H9 (cell line): ENCODE measurements at regions not wholly inside any gene's neighbourhood (a gene's known extent, or its start where the extent isn't known, plus 50 kb on each side); places are given as distances from the start of the nearest gene placed in this dataset.

Experiments
- DNase-seq: peaks from one replicate; pipeline ENCODE4 v3.0.0-alpha.2; 2017
- H2AFZ ChIP-seq: one replicate; pipeline ENCODE4 v1.6.1; 2013; ENCODE audit warnings: mild to moderate bottlenecking, low read length, control low read depth, moderate library complexity
- H2AK5ac ChIP-seq: 2 replicates; pipeline ENCODE4 v1.6.1; 2013; ENCODE audit warnings: low read length, control low read depth, mixed read lengths; ENCODE audit not compliant: insufficient read length
- H2BK120ac ChIP-seq: one replicate; pipeline ENCODE4 v1.6.1; 2013; ENCODE audit warnings: low read depth, mild to moderate bottlenecking, low read length, control low read depth, inconsistent platforms; ENCODE audit not compliant: poor library complexity, severe bottlenecking
- H2BK12ac ChIP-seq: 2 replicates; pipeline ENCODE4 v1.6.1; 2013; ENCODE audit warnings: low read length, control low read depth, mixed read lengths, low read depth; ENCODE audit not compliant: insufficient read length
- H2BK15ac ChIP-seq: 2 replicates; pipeline ENCODE4 v1.6.1; 2013; ENCODE audit warnings: low read depth, low read length, control low read depth
- H2BK20ac ChIP-seq: one replicate; pipeline ENCODE4 v1.6.1; 2013; ENCODE audit warnings: low read depth, mild to moderate bottlenecking, low read length, control low read depth, inconsistent platforms; ENCODE audit not compliant: poor library complexity, severe bottlenecking
- H2BK5ac ChIP-seq: 2 replicates; pipeline ENCODE4 v1.6.1; 2013; ENCODE audit warnings: low read length, control low read depth, mixed read lengths; ENCODE audit not compliant: insufficient read length
- H3K14ac ChIP-seq: 2 replicates; pipeline ENCODE4 v1.6.1; 2013; ENCODE audit warnings: low read length, control low read depth; ENCODE audit not compliant: insufficient read depth
- H3K18ac ChIP-seq: 2 replicates; pipeline ENCODE4 v1.6.1; 2013; ENCODE audit warnings: low read depth, mild to moderate bottlenecking, mixed read lengths, low read length, control low read depth; ENCODE audit not compliant: insufficient read length
- H3K23ac ChIP-seq: 2 replicates; pipeline ENCODE4 v1.6.1; 2013; ENCODE audit warnings: low read length, control low read depth, mixed read lengths, low read depth; ENCODE audit not compliant: insufficient read length
- H3K23me2 ChIP-seq: 2 replicates; pipeline ENCODE4 v1.6.1; 2013; ENCODE audit warnings: low read depth, mild to moderate bottlenecking, mixed read lengths, low read length, control low read depth; ENCODE audit not compliant: insufficient read length, poor library complexity, severe bottlenecking
- H3K27ac ChIP-seq: 2 replicates; pipeline ENCODE4 v1.5.1; 2013; ENCODE audit warnings: low read length, control low read depth, mixed read lengths, low read depth; ENCODE audit not compliant: insufficient read length
- H3K27me3 ChIP-seq: 2 replicates; pipeline ENCODE4 v1.6.1; 2013; ENCODE audit warnings: low read length, control low read depth, inconsistent platforms; ENCODE audit not compliant: insufficient read depth
- H3K4ac ChIP-seq: 2 replicates; pipeline ENCODE4 v1.6.1; 2013; ENCODE audit warnings: low read depth, mild to moderate bottlenecking, control low read depth, inconsistent platforms, low read length, moderate library complexity
- H3K4me1 ChIP-seq: 2 replicates; pipeline ENCODE4 v1.6.1; 2013; ENCODE audit warnings: low read length, control low read depth, inconsistent platforms; ENCODE audit not compliant: insufficient read depth
- H3K4me2 ChIP-seq: 2 replicates; pipeline ENCODE4 v1.6.1; 2013; ENCODE audit warnings: low read length, control low read depth, mixed read lengths; ENCODE audit not compliant: insufficient read length, insufficient read depth
- H3K56ac ChIP-seq: 2 replicates; pipeline ENCODE4 v1.6.1; 2013; ENCODE audit warnings: low read depth, mild to moderate bottlenecking, mixed read lengths, low read length, control low read depth; ENCODE audit not compliant: insufficient read length
- H3K79me1 ChIP-seq: 2 replicates; pipeline ENCODE4 v1.6.1; 2013; ENCODE audit warnings: low read depth, mild to moderate bottlenecking, moderate library complexity, low read length, control low read depth, inconsistent platforms; ENCODE audit not compliant: insufficient read depth, poor library complexity, severe bottlenecking
- H3K79me2 ChIP-seq: 2 replicates; pipeline ENCODE4 v1.6.1; 2013; ENCODE audit warnings: low read length, control low read depth, inconsistent platforms; ENCODE audit not compliant: insufficient read depth
- H3K9ac ChIP-seq: 2 replicates; pipeline ENCODE4 v1.6.1; 2013; ENCODE audit warnings: low read length, control low read depth, mixed read lengths; ENCODE audit not compliant: insufficient read length; ENCODE audit errors: extremely low read depth
- H3K9me3 ChIP-seq: one replicate; pipeline ENCODE4 v1.6.1; 2013; ENCODE audit warnings: low read depth, low read length, inconsistent platforms; ENCODE audit not compliant: control insufficient read depth
- H3T11ph ChIP-seq: one replicate; pipeline ENCODE4 v1.6.1; 2013; ENCODE audit warnings: mild to moderate bottlenecking, low read length, control low read depth, inconsistent platforms
- H4K20me1 ChIP-seq: one replicate; pipeline ENCODE4 v1.6.1; 2013; ENCODE audit not compliant: control insufficient read depth, insufficient read length, insufficient read depth
- H4K5ac ChIP-seq: 2 replicates; pipeline ENCODE4 v1.6.1; 2013; ENCODE audit warnings: low read depth, mild to moderate bottlenecking, mixed read lengths, low read length, control low read depth; ENCODE audit not compliant: insufficient read length
- H4K8ac ChIP-seq: replicated peaks from 2 replicates; pipeline ENCODE4 v1.6.1; 2013; ENCODE audit warnings: low read length, control low read depth, mixed read lengths, low read depth; ENCODE audit not compliant: insufficient read length
- H4K91ac ChIP-seq: 2 replicates; pipeline ENCODE4 v1.6.1; 2013; ENCODE audit warnings: low read depth, mild to moderate bottlenecking, moderate library complexity, mixed read lengths, low read length, control low read depth; ENCODE audit not compliant: insufficient read length
- H3K27ac Mint-ChIP-seq, 3 experiments: 2 replicates in 2 of 3; 3 replicates in 1 of 3; pipeline ENCODE4 v1.8.0; 2020 to 2021; ENCODE audit warnings: mixed read lengths in 3 of 3, mild to moderate bottlenecking in 1 of 3, moderate library complexity in 1 of 3
- H3K27me3 Mint-ChIP-seq: 2 replicates; pipeline ENCODE4 v1.8.0; 2021; ENCODE audit warnings: low read depth, mild to moderate bottlenecking, moderate library complexity, mixed read lengths
- H3K36me3 Mint-ChIP-seq, 3 experiments: 2 replicates in 2 of 3; 3 replicates in 1 of 3; pipeline ENCODE4 v1.8.0; 2020 to 2021; ENCODE audit warnings: low read depth in 3 of 3, mixed read lengths in 3 of 3; ENCODE audit not compliant: insufficient read depth in 1 of 3
- H3K4me1 Mint-ChIP-seq, 2 experiments: 2 replicates each; pipeline ENCODE4 v1.8.0; 2020; ENCODE audit warnings: mixed read lengths in 2 of 2
- H3K4me3 Mint-ChIP-seq, 2 experiments: 2 replicates in 1 of 2; 3 replicates in 1 of 2; pipeline ENCODE4 v1.8.0; 2020 to 2021; ENCODE audit warnings: mild to moderate bottlenecking in 2 of 2, mixed read lengths in 2 of 2, moderate library complexity in 1 of 2
- H3K9me3 Mint-ChIP-seq, 2 experiments: 2 replicates in 1 of 2; 3 replicates in 1 of 2; pipeline ENCODE4 v1.8.0; 2020; ENCODE audit warnings: mild to moderate bottlenecking in 2 of 2, mixed read lengths in 2 of 2, moderate library complexity in 1 of 2
- WGBS: extraction: QIAGEN DNeasy Blood & Tissue Kit; methylation state at CpG from one replicate; pipeline ENCODE4 v1.1.7; 2013; ENCODE audit warnings: missing lambda C conversion rate, low lambda C conversion rate, mixed read lengths; ENCODE audit not compliant: insufficient read length; ENCODE audit errors: extremely low coverage; 5-methylcytosine and 5-hydroxymethylcytosine counted together
- TF ChIP-seq, protein P1 (sequence below): fragments of 200-600 bp; sonication (generic); conservative IDR thresholded peaks from 3 replicates; pipeline ENCODE4 v1.8.0; 2021; ENCODE audit warnings: antibody characterized with exemption, mild to moderate bottlenecking

DNA sequence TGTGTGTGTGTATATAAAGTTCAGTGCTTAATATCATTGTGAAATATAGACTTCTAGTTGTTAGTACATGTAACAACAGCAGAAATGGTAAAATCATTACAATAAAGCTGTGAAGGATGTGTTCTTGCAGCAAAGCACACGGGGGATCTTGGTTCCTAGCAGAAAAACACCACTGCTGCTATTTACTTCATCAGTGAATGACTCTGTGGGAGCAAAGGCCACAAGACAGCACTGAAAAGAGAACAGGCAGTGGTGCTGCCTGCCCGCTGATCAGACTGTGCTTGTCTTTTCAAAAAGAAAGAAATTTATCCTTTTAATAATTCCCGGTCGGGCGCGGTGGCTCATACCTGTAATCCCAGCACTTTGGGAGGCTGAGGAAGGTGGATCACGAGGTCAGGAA lies 689.9 kb upstream of the CITED2 start:
- no peak overlapping the region for H3K14ac ChIP-seq
- no peak overlapping the region for H3K23ac ChIP-seq
- Mint-ChIP-seq H3K27me3 (no peaks in the 10 kb centered on the region), H3K4me3 (no peak overlapping the region), H3K9me3 (no peaks in the 10 kb centered on the region), H3K4me1 (peaks cover 10% of the 10 kb centered on the region in 2 experiments; a peak in 3 of 4 replicates), H3K27ac (no peak overlapping the region), H3K36me3 (peaks cover 0 to 4% (median 0%) of the 10 kb centered on the region in 3 experiments; a peak in 3 of 7 replicates)
- H2AK5ac ChIP-seq = no peak overlapping the region
- no peaks in the 10 kb centered on the region for H3K23me2 ChIP-seq
- H4K8ac ChIP-seq = no peak overlapping the region
- no peaks in the 10 kb centered on the region for H3K27me3 ChIP-seq
- no peak overlapping the region for H2BK20ac ChIP-seq
- H2BK120ac ChIP-seq = no peak overlapping the region
- H3T11ph ChIP-seq = no peak overlapping the region
- no peak overlapping the region for H3K9ac ChIP-seq
- WGBS = no CpG with 5 or more reads among the region's 7 CpGs
- no peaks in the 10 kb centered on the region for H3K79me1 ChIP-seq
- no peak overlapping the region for H3K56ac ChIP-seq
- no peak overlapping the region for H2BK15ac ChIP-seq
- no peak overlapping the region for H3K27ac ChIP-seq
- H4K5ac ChIP-seq = no peak overlapping the region
- no peak overlapping the region for H2BK5ac ChIP-seq
- H3K9me3 ChIP-seq = no peaks in the 10 kb centered on the region
- H3K4ac ChIP-seq = no peak overlapping the region
- H2AFZ ChIP-seq = no peak overlapping the region
- H4K20me1 ChIP-seq = no peaks in the 10 kb centered on the region
- no peak overlapping the region for H3K18ac ChIP-seq
- H2BK12ac ChIP-seq = no peak overlapping the region
- no peaks in the 10 kb centered on the region for H3K79me2 ChIP-seq
- DNase-seq = no peak
- TF ChIP-seq, protein P1, sequence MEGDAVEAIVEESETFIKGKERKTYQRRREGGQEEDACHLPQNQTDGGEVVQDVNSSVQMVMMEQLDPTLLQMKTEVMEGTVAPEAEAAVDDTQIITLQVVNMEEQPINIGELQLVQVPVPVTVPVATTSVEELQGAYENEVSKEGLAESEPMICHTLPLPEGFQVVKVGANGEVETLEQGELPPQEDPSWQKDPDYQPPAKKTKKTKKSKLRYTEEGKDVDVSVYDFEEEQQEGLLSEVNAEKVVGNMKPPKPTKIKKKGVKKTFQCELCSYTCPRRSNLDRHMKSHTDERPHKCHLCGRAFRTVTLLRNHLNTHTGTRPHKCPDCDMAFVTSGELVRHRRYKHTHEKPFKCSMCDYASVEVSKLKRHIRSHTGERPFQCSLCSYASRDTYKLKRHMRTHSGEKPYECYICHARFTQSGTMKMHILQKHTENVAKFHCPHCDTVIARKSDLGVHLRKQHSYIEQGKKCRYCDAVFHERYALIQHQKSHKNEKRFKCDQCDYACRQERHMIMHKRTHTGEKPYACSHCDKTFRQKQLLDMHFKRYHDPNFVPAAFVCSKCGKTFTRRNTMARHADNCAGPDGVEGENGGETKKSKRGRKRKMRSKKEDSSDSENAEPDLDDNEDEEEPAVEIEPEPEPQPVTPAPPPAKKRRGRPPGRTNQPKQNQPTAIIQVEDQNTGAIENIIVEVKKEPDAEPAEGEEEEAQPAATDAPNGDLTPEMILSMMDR = no peak
- H3K4me1 ChIP-seq = no peaks in the 10 kb centered on the region; the same call in 1 of the 2 replicates
- H3K4me2 ChIP-seq = no peak overlapping the region
- no peak overlapping the region for H4K91ac ChIP-seq
